ENCODE measurements at regions not wholly inside any gene's neighbourhood (a gene's known extent, or its start where the extent isn't known, plus 50 kb on each side); places are given as distances from the start of the nearest gene placed in this dataset.

DNA sequence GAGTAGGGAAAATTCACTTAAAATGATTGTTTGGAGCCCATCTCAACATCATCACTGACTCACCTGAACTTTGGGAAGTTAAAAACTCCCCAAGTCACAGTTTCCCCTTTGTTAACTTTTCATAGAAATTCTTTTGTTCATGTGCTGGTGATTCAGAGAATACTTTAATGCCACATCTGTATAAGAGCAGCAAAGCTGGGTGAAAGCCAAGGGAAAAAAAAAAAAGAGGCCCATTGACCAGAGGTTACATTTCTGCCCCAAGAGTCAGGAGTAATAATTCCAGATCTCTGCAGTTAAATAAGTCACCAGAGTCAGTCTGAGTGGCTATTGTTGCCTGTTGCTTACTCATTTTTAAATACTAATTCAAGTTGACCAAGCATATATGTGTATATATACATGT is 136.4 kb upstream of the LGR5 start:
- Histone ChIP-seq H3K27ac (ENCODE audit: poor library complexity, severe bottlenecking) (no peak overlapping the region), H3K9me3 (ENCODE audit: severe bottlenecking) (no peaks in the 10 kb centered on the region), H3K27me3 (ENCODE audit: insufficient read depth, poor library complexity, severe bottlenecking) (no peaks in the 10 kb centered on the region), H3K4me1 (ENCODE audit: insufficient read depth, poor library complexity, severe bottlenecking) (no peaks in the 10 kb centered on the region), H3K4me3 (ENCODE audit: severe bottlenecking) (no peak overlapping the region), H3K36me3 (ENCODE audit: low read depth) (no peaks in the 10 kb centered on the region)
- DNase-seq (ENCODE audit: low spot score) (no peak), ATAC-seq (ENCODE audit: low read depth) (peak; percentile 35; the same call in 2 of the 3 replicates)
- TF ChIP-seq, protein P1, sequence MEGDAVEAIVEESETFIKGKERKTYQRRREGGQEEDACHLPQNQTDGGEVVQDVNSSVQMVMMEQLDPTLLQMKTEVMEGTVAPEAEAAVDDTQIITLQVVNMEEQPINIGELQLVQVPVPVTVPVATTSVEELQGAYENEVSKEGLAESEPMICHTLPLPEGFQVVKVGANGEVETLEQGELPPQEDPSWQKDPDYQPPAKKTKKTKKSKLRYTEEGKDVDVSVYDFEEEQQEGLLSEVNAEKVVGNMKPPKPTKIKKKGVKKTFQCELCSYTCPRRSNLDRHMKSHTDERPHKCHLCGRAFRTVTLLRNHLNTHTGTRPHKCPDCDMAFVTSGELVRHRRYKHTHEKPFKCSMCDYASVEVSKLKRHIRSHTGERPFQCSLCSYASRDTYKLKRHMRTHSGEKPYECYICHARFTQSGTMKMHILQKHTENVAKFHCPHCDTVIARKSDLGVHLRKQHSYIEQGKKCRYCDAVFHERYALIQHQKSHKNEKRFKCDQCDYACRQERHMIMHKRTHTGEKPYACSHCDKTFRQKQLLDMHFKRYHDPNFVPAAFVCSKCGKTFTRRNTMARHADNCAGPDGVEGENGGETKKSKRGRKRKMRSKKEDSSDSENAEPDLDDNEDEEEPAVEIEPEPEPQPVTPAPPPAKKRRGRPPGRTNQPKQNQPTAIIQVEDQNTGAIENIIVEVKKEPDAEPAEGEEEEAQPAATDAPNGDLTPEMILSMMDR (IDR thresholded peaks at IDR 0.05; ENCODE audit: poor library complexity, severe bottlenecking): no peak

DNA sequence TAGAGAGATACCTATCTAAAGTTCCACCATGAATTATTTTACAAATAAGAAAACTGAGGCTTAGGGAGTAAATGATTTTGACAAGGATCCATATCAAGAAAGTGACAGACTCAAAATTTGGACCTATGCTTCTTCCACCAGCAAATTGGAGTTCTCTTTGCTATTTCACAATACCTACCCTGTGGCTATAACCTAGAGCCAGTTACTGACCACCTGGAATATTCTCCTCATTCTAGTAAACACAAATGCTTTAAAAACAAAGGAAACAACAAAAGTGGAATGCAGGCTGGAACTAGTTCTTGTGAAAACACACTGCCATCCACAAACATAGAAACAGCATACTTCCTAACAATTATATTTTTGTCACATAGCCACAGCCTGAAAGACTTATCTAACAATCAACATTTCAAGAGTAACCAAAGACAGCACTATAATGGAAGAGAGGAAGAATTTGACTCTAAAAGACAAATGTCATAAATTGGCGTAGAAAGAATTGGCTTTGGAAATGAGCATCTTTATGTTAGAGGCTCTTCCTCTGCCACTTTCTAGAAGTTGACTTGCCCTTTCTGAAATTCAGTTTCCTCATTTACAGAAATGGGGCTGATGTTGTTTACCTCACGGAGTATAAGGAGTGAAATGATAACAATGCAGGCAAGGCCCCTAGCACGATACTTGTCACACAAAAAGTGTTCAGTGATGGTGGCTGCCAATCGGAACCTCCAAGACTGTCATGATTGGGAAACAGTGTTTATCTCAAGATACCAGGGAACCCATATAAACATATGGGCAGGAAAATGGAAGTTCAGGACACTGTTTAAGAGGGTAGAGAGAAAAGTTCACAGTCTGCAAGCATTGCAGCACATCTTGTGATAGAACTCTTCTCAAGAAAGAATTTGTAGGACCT is 138.6 kb upstream of the LGR5 start:
- no peaks in the 10 kb centered on the region for H3K9me3 ChIP-seq (ENCODE audit: severe bottlenecking)
- TF ChIP-seq, protein P1 (IDR thresholded peaks at IDR 0.05; ENCODE audit: poor library complexity, severe bottlenecking): no peak
- no peak for DNase-seq (ENCODE audit: low spot score)

DNA sequence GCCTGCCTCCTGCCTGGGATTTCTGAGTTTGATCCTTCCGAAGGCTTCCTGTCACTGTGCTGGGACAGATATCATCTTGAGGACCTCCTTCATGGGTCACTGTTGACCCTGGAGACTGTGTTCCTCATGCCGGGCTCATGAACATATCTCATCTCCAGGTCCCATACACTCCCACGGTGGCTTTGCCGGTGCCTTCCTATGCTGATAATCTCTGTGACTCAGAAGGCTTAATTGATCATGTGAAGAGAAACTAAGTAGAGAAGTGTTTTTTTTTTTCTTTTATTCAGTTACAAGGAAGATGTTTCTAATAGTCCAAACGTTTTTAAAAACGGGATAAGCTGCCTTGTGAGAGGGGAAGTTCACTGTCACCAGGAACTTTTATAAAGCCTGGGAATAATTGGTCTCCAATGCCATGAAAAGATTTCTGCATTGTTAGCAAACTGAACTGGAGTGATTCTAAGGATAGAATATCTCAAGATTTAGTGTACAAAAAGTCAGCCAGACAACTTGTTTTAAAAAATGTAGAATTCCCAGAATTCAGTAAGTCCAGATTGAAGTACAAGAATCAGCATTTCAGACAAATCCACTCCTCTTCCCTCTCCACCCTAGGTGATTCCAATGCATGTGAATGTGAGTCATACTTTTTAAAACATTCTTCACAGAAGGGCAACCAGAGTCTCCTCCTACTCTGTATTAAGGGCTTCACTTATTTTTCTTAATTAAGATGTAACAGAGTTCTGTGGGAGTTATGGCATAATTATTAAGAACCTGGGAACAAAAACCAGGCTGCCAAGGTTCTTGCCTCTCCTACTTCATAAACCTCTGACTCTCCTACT is 139.8 kb upstream of the LGR5 start:
- Histone ChIP-seq H3K9me3 (ENCODE audit: severe bottlenecking) (no peaks in the 10 kb centered on the region), H3K36me3 (ENCODE audit: low read depth) (no peaks in the 10 kb centered on the region), H3K27me3 (ENCODE audit: insufficient read depth, poor library complexity, severe bottlenecking) (no peaks in the 10 kb centered on the region), H3K27ac (ENCODE audit: poor library complexity, severe bottlenecking) (no peak overlapping the region), H3K4me1 (ENCODE audit: insufficient read depth, poor library complexity, severe bottlenecking) (no peaks in the 10 kb centered on the region), H3K4me3 (ENCODE audit: severe bottlenecking) (no peak overlapping the region)
- DNase-seq (ENCODE audit: low spot score) (no peak), ATAC-seq (ENCODE audit: low read depth) (no peak)
- TF ChIP-seq, protein P1 (IDR thresholded peaks at IDR 0.05; ENCODE audit: poor library complexity, severe bottlenecking): no peak

More for the DNA sequence above, 138.6 kb upstream of the LGR5 start:
- ATAC-seq (ENCODE audit: low read depth): no peak
- H3K27me3 ChIP-seq (ENCODE audit: insufficient read depth, poor library complexity, severe bottlenecking): no peaks in the 10 kb centered on the region
- H3K36me3 ChIP-seq (ENCODE audit: low read depth): no peaks in the 10 kb centered on the region
- no peak overlapping the region for H3K27ac ChIP-seq (ENCODE audit: poor library complexity, severe bottlenecking)
- H3K4me3 ChIP-seq (ENCODE audit: severe bottlenecking): no peak overlapping the region
- H3K4me1 ChIP-seq (ENCODE audit: insufficient read depth, poor library complexity, severe bottlenecking): no peaks in the 10 kb centered on the region

DNA sequence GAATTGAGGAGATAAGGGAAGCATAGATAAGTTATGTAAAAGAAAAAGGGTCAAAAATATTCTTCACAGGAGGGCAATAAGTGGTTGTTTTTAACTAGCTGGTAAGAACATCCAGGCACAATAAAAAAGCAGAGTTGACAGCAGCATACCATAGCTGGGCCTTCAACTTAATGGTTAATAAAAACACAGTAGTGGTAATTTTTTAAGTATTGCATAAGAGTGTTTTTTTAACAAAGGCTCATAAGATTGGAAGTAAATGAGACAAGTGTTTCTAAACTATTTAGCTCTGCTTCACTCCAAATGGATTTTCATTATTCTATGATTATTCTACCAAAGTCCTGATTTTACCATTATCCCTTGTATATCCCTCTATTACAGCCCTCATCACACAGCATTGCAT is 140.1 kb upstream of the TSPAN8 start:
- Histone ChIP-seq H3K36me3 (ENCODE audit: low read depth) (no peaks in the 10 kb centered on the region), H3K4me1 (ENCODE audit: insufficient read depth, poor library complexity, severe bottlenecking) (no peaks in the 10 kb centered on the region), H3K4me3 (ENCODE audit: severe bottlenecking) (no peak overlapping the region), H3K27me3 (ENCODE audit: insufficient read depth, poor library complexity, severe bottlenecking) (no peaks in the 10 kb centered on the region), H3K9me3 (ENCODE audit: severe bottlenecking) (no peaks in the 10 kb centered on the region), H3K27ac (ENCODE audit: poor library complexity, severe bottlenecking) (no peak overlapping the region)
- ATAC-seq (ENCODE audit: low read depth) (no peak), DNase-seq (ENCODE audit: low spot score) (no peak)
- TF ChIP-seq, protein P1 (IDR thresholded peaks at IDR 0.05; ENCODE audit: poor library complexity, severe bottlenecking): no peak

Measured in RWPE2 (cell line).